GM23248 (cell line): ENCODE measurements at regions not wholly inside any gene's neighbourhood (a gene's known extent, or its start where the extent isn't known, plus 50 kb on each side); places are given as distances from the start of the nearest gene placed in this dataset.

ENCODE experiments used
- DNase-seq: peaks from one replicate; pipeline ENCODE4 v3.0.0-alpha.2; 2015
- H2AFZ ChIP-seq: fragments of 200-600 bp; sonication (generic); 2 replicates; pipeline ENCODE4 v1.6.1; 2016; ENCODE audit warnings: antibody characterized with exemption
- H3F3A ChIP-seq: fragments of 200-600 bp; sonication (generic); 2 replicates; pipeline ENCODE4 v1.6.1; 2016; ENCODE audit warnings: mild to moderate bottlenecking, antibody characterized with exemption, mixed run types; ENCODE audit not compliant: insufficient read depth
- H3K27ac ChIP-seq: fragments of 200-600 bp; sonication (generic); 2 replicates; pipeline ENCODE4 v1.5.1; 2016; ENCODE audit warnings: mild to moderate bottlenecking
- H3K27me3 ChIP-seq: fragments of 200-600 bp; sonication (generic); replicated peaks from 2 replicates; pipeline ENCODE4 v1.6.1; 2016; ENCODE audit warnings: mild to moderate bottlenecking; ENCODE audit not compliant: insufficient read depth
- H3K36me3 ChIP-seq: fragments of 200-600 bp; sonication (generic); 2 replicates; pipeline ENCODE4 v1.6.1; 2016; ENCODE audit warnings: low read depth, mild to moderate bottlenecking
- H3K4me1 ChIP-seq: fragments of 200-600 bp; sonication (generic); 2 replicates; pipeline ENCODE4 v1.6.1; 2016; ENCODE audit warnings: mild to moderate bottlenecking; ENCODE audit not compliant: insufficient read depth
- H3K4me2 ChIP-seq: fragments of 200-600 bp; sonication (generic); one replicate; pipeline ENCODE4 v1.6.1; 2016; ENCODE audit warnings: mild to moderate bottlenecking; ENCODE audit not compliant: unreplicated experiment
- H3K4me3 ChIP-seq: fragments of 200-600 bp; sonication (generic); 2 replicates; pipeline ENCODE4 v1.5.1; 2016; ENCODE audit warnings: mild to moderate bottlenecking
- H3K79me2 ChIP-seq: fragments of 200-600 bp; sonication (generic); 2 replicates; pipeline ENCODE4 v1.6.1; 2016; ENCODE audit warnings: mild to moderate bottlenecking; ENCODE audit not compliant: insufficient read depth
- H3K9ac ChIP-seq: fragments of 200-600 bp; sonication (generic); 2 replicates; pipeline ENCODE4 v1.6.1; 2016; ENCODE audit warnings: mild to moderate bottlenecking
- H3K9me2 ChIP-seq: fragments of 200-600 bp; sonication (generic); 2 replicates; pipeline ENCODE4 v1.6.1; 2016; ENCODE audit warnings: mixed run types, mild to moderate bottlenecking, moderate library complexity; ENCODE audit not compliant: insufficient read depth
- H3K9me3 ChIP-seq: fragments of 200-600 bp; sonication (generic); one replicate; pipeline ENCODE4 v1.6.1; 2017; ENCODE audit warnings: low read depth
- H4K20me1 ChIP-seq: fragments of 200-600 bp; sonication (generic); 2 replicates; pipeline ENCODE4 v1.6.0; 2016; ENCODE audit not compliant: insufficient read depth
- EZH2 ChIP-seq: fragments of 200-600 bp; sonication (generic); IDR thresholded peaks from 2 replicates; pipeline ENCODE4 v1.6.1; 2018; ENCODE audit warnings: antibody characterized with exemption, mild to moderate bottlenecking; ENCODE audit not compliant: insufficient read depth, poor library complexity, severe bottlenecking
- EZH2phosphoT487 ChIP-seq: fragments of 200-600 bp; sonication (generic); IDR thresholded peaks from 2 replicates; pipeline ENCODE4 v1.6.1; 2018; ENCODE audit warnings: antibody characterized with exemption, moderate library complexity, mild to moderate bottlenecking, low read depth; ENCODE audit not compliant: insufficient read depth
- WGBS, 2 experiments: methylation state at CpG; one replicate each; pipeline ENCODE4 v1.1.6; 2015 to 2017; ENCODE audit warnings: low lambda C conversion rate in 2 of 2, low coverage in 1 of 2; ENCODE audit errors: missing lambda C conversion rate in 2 of 2; 5-methylcytosine and 5-hydroxymethylcytosine counted together
- in situ Hi-C: fragments of 300-500 bp; cut with MboI; formaldehyde crosslinking; loops from 2 replicates; pipeline ENCODE4 v1.15.0; 2020

DNA sequence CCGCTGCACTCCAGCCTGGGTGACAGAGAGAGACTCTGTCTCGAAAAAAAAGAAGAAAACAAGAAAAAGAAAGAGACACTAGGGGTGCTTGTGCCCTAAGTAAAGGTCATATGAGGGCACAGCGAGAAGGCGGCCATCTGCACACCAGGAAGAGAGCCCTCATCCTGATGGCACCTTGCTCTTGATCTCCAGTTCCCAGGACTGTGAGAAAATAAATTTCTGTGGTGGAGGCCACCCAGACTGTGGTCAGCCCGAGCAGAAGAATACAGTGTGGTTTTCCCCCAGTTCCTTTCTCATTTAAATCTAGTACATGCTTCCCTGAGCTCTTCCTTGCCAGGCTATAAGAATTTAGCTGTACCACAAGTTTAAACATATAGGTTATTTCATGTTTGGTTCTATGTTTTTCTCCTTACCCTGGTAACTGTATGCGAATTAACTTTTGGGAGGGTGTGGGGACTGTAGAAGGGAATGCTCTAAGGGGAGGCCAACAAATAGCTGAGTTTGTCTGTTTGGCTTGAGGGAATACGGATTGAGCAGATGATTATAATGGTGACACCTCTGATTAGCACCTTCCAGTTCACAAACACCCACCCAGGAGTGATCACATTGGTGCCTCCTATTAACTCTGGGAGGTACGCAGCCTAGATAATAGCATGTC lies 119.6 kb upstream of the ERRFI1 start:
- Histone ChIP-seq H3K9me3 (no peaks in the 10 kb centered on the region), H3K27me3 (no peaks in the 10 kb centered on the region), H4K20me1 (no peaks in the 10 kb centered on the region), H3K36me3 (no peaks in the 10 kb centered on the region), H3K9me2 (no peaks in the 10 kb centered on the region), H3F3A (no peaks in the 10 kb centered on the region), H2AFZ (no peak overlapping the region), H3K79me2 (no peaks in the 10 kb centered on the region), H3K4me3 (no peak overlapping the region), H3K4me1 (no peaks in the 10 kb centered on the region), H3K4me2 (no peak overlapping the region), H3K9ac (no peak overlapping the region), H3K27ac (no peak overlapping the region)
- in situ Hi-C loops = no loop called here
- TF ChIP-seq EZH2phosphoT487 (no peak), EZH2 (no peak)
- DNase-seq = no peak
- 87 to 92% methylated on average over 8 of the region's 8 CpGs for WGBS, 2 experiments

DNA sequence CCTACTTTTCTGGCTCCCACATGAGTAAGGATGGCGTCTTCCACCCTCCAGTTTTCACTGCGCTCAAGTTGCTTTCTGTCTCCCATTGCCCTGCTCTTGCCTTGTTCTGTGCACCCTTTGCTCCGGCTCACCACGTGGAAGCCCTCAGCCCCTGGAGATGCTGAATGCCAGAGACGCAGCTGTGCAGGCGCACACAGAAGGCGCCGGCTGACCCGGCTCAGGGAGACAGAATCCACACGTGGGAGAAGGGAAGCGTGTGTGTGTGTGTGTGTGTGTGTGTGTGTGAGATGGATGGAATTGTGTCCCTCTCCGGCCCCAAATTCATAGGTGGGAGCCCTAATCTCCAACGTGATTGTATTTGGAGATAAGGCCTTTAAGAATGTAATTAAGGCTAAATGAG lies 118.2 kb upstream of the ERRFI1 start:
- H2AFZ ChIP-seq = no peak overlapping the region
- no peaks in the 10 kb centered on the region for H3K9me3 ChIP-seq
- H3K9ac ChIP-seq = no peak overlapping the region
- in situ Hi-C loops = no loop called here
- no peaks in the 10 kb centered on the region for H3K27me3 ChIP-seq
- WGBS, 2 experiments = 77 to 81% methylated on average over 13 of the region's 13 CpGs
- no peak overlapping the region for H3K4me3 ChIP-seq
- H3K4me2 ChIP-seq = no peak overlapping the region
- DNase-seq = no peak
- H3F3A ChIP-seq = no peaks in the 10 kb centered on the region
- TF ChIP-seq EZH2phosphoT487 (no peak), EZH2 (no peak)
- H3K79me2 ChIP-seq = no peaks in the 10 kb centered on the region
- no peaks in the 10 kb centered on the region for H3K9me2 ChIP-seq
- no peaks in the 10 kb centered on the region for H3K36me3 ChIP-seq
- no peaks in the 10 kb centered on the region for H4K20me1 ChIP-seq
- no peaks in the 10 kb centered on the region for H3K4me1 ChIP-seq
- H3K27ac ChIP-seq = no peak overlapping the region

DNA sequence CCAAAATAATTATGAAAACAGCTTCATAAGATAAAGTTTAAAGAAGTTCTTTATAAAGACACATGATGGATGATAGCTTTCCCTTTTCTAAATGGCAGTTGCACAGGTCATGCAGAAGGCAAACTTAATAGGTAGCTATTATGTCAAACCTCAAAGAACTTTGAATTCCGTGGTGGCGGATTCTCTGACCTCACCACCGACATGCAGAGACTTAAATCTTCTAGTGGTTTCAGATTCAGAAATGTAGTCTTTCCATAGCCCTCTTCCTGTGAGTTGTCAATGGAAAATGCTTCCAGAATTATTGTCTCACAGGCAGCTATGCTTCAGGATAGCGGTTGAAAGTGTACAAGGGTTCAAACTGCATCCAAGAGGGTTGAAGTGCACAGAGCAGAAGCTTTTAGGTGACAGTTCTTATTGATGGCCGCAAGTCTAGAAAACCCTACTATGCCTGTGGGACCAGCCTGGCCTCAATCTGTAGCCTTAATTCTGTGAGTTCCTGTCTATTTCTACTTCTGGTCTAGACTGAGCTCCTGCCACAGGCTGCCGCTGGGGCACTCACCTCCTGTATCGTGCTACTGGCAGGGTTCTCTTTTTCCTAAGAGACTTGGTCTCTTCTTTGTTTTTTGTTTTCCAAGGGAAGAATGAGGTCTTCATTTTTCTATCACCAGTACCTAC lies 117.0 kb upstream of the ERRFI1 start:
- 85 to 88% methylated on average over 7 of the region's 7 CpGs for WGBS, 2 experiments
- H3K9me3 ChIP-seq = no peaks in the 10 kb centered on the region
- H3K4me2 ChIP-seq = no peak overlapping the region

DNA sequence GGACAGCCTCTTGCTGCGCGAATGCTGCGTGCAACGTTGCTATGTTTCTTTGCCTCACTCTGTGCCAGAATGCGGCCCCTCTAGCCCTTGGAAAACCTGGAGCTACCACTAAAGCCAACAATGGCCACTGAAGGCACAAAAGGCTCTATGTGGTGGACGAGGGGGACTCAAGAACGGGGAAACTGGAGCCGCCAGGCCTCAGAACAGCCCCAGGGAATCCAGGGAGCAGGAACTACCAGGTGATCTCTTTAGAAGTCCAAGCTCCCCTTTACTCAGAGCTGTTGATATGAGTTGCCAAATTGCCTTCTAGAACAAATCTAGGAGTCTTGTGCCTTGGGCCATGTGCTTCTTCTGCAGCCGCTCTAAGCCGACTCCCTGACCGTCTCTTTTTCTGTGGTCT lies 113.8 kb upstream of the ERRFI1 start:
- Histone ChIP-seq H2AFZ (no peak overlapping the region), H3K4me1 (peaks cover 27% of the 10 kb centered on the region), H3F3A (peaks cover 27% of the 10 kb centered on the region), H4K20me1 (no peaks in the 10 kb centered on the region), H3K4me3 (no peak overlapping the region), H3K9ac (no peak overlapping the region), H3K79me2 (no peaks in the 10 kb centered on the region), H3K9me2 (no peaks in the 10 kb centered on the region), H3K4me2 (no peak overlapping the region), H3K27me3 (no peaks in the 10 kb centered on the region), H3K9me3 (no peaks in the 10 kb centered on the region), H3K27ac (no peak overlapping the region), H3K36me3 (no peaks in the 10 kb centered on the region)
- no peak for DNase-seq
- TF ChIP-seq EZH2 (no peak), EZH2phosphoT487 (no peak)
- in situ Hi-C loops = no loop called here
- WGBS, 2 experiments = 93 to 98% methylated on average over 11 of the region's 11 CpGs

More for the DNA sequence above, 117.0 kb upstream of the ERRFI1 start:
- no peaks in the 10 kb centered on the region for H3K36me3 ChIP-seq
- no peaks in the 10 kb centered on the region for H4K20me1 ChIP-seq
- no peaks in the 10 kb centered on the region for H3K9me2 ChIP-seq
- H3K4me1 ChIP-seq = peaks cover 7% of the 10 kb centered on the region
- DNase-seq = no peak
- no peak overlapping the region for H2AFZ ChIP-seq
- H3K79me2 ChIP-seq = no peaks in the 10 kb centered on the region
- peaks cover 9% of the 10 kb centered on the region for H3F3A ChIP-seq
- in situ Hi-C loops = no loop called here
- no peak overlapping the region for H3K4me3 ChIP-seq
- H3K27ac ChIP-seq = no peak overlapping the region
- no peak overlapping the region for H3K9ac ChIP-seq
- no peaks in the 10 kb centered on the region for H3K27me3 ChIP-seq
- TF ChIP-seq EZH2phosphoT487 = no peak
- TF ChIP-seq EZH2 = no peak
